ENCODE measurements at regions not wholly inside any gene's neighbourhood (a gene's known extent, or its start where the extent isn't known, plus 50 kb on each side); places are given as distances from the start of the nearest gene placed in this dataset.

- H3K4me3 ChIP-seq: no peak overlapping the region
- no peak for DNase-seq
- WGBS, 2 donors: 73 to 76% methylated on average over 5 of the region's 5 CpGs
- H3K27ac ChIP-seq: no peak overlapping the region
- intact Hi-C loops (cut with DNase I): no loop called here
- TF ChIP-seq POLR2A (IDR thresholded peaks at IDR 0.05) (no peak), CTCF (IDR thresholded peaks at IDR 0.05) (no peak)
- no peaks in the 10 kb centered on the region for H3K4me1 ChIP-seq
- no peaks in the 10 kb centered on the region for H3K36me3 ChIP-seq (replicated peaks in 1 of 2; ENCODE audit: insufficient read depth in 1 of 2, low read depth in 2 of 2)
- no peaks in the 10 kb centered on the region for H3K9me3 ChIP-seq
- no peaks in the 10 kb centered on the region for H3K27me3 ChIP-seq
- no peak for ATAC-seq
Observed at GRCh38 chr1:177660188-177660587, 309.7 kb downstream of the SEC16B start.

GRCh38 chr1:177659281-177659680 lies 310.6 kb downstream of the SEC16B start:
- intact Hi-C loops (cut with DNase I): no loop called here
- 53 to 62% methylated on average over 4 of the region's 4 CpGs for WGBS, 2 donors
- no peak for TF ChIP-seq CTCF (IDR thresholded peaks at IDR 0.05)
- TF ChIP-seq POLR2A (IDR thresholded peaks at IDR 0.05): no peak

DNA sequence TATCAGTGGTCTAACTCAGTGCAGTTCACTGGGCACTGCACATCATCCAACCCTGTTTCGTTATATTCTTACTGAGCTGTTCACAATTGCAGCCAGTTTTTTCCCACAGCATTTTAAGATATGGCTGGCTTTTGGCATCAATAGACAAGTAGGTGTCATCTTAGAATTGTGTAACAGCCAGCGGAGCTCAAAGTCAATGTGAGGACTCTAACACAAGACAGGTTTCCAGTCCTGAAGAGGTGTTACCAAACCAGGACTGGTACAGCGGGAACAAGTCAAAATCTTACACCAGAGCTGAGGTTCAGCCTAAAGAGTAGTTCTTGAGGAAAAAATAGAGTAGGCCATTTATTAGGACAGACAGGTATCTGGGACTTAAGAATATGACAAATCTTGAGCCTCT lies 313.3 kb downstream of the SEC16B start:
- TF ChIP-seq POLR2A (IDR thresholded peaks at IDR 0.05): no peak
- no peak for TF ChIP-seq CTCF (IDR thresholded peaks at IDR 0.05)
- WGBS, 2 donors: 79 to 89% methylated on average over 3 of the region's 3 CpGs
- DNase-seq: no peak

More at GRCh38 chr1:177659281-177659680, 310.6 kb downstream of the SEC16B start:
- DNase-seq (peak in 1 of 4 donors; percentile 21), ATAC-seq (no peak)
- no peak overlapping the region for H3K27ac ChIP-seq
- H3K27me3 ChIP-seq: no peaks in the 10 kb centered on the region
- no peak overlapping the region for H3K4me3 ChIP-seq
- no peaks in the 10 kb centered on the region for H3K4me1 ChIP-seq
- no peaks in the 10 kb centered on the region for H3K36me3 ChIP-seq (replicated peaks in 1 of 2; ENCODE audit: insufficient read depth in 1 of 2, low read depth in 2 of 2)
- H3K9me3 ChIP-seq: no peaks in the 10 kb centered on the region

DNA sequence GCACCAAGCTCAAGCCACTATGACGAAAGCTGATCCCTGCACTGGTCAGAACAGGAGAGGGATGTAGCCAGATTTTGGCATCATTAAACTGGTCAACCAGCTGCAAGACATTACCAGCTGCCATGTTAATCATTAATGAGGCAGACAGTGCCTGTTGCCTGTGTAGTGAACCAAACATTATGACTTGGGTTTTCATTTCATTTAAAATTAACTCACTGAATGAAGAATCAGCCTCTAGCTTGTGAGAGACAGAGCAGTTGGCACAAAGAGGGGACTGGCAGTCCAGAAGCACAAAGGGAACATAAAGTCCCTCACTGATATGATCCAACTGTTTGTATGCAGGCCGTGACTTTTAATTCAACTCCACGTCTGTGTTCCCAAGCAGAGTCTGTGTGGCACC lies 318.9 kb downstream of the SEC16B start:
- Histone ChIP-seq H3K36me3 (replicated peaks in 1 of 2; ENCODE audit: insufficient read depth in 1 of 2, low read depth in 2 of 2) (no peaks in the 10 kb centered on the region), H3K4me3 (no peak overlapping the region), H3K9me3 (no peaks in the 10 kb centered on the region), H3K4me1 (no peaks in the 10 kb centered on the region), H3K27ac (peak overlapping the region in 1 of 4 donors; percentile 37), H3K27me3 (no peaks in the 10 kb centered on the region)
- TF ChIP-seq POLR2A (IDR thresholded peaks at IDR 0.05) (no peak), CTCF (IDR thresholded peaks at IDR 0.05) (no peak)
- DNase-seq (peak; percentile 13 to 60 (median 54)), ATAC-seq (peak; percentile 76)
- intact Hi-C loops (cut with DNase I): no loop called here
- 45 to 56% methylated on average over 3 of the region's 3 CpGs for WGBS, 2 donors

More for the DNA sequence above, 313.3 kb downstream of the SEC16B start:
- intact Hi-C loops (cut with DNase I): no loop called here
- H3K27ac ChIP-seq: no peak overlapping the region
- H3K4me3 ChIP-seq: no peak overlapping the region
- H3K4me1 ChIP-seq: no peaks in the 10 kb centered on the region
- no peaks in the 10 kb centered on the region for H3K9me3 ChIP-seq
- no peaks in the 10 kb centered on the region for H3K27me3 ChIP-seq
- no peaks in the 10 kb centered on the region for H3K36me3 ChIP-seq (replicated peaks in 1 of 2; ENCODE audit: insufficient read depth in 1 of 2, low read depth in 2 of 2)
- no peak for ATAC-seq

DNA sequence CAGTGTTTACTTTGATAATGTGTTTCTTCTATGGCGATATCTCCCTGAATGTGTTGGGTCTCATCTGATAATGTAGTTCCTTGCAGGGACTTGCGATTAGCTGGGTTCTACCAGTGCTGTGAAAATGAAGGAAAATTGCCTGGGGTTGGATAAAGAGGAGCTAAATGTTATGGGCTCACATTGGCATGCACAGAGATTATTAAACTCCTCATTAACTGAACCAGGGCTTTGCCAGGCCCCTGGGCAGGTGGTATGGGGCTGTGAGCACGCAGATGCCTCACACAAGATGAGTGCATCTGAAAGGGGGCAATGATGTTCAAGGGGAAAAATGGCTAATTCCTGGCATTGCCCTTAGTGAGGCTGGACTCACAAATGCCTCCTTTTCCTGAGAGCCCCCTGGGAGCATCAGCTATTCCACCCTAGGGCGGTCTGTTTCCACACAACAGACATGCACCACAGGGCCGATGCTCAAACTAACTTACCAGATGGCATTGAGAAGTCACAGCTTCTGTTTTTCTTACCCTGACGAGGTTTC lies 321.1 kb downstream of the SEC16B start:
- H3K27ac ChIP-seq: no peak overlapping the region
- 64 to 73% methylated on average over 6 of the region's 6 CpGs for WGBS, 2 donors
- no peak overlapping the region for H3K4me3 ChIP-seq
- ATAC-seq (no peak), DNase-seq (no peak)
- TF ChIP-seq POLR2A (IDR thresholded peaks at IDR 0.05): no peak
- no peaks in the 10 kb centered on the region for H3K27me3 ChIP-seq
- H3K4me1 ChIP-seq: no peaks in the 10 kb centered on the region
- no peaks in the 10 kb centered on the region for H3K9me3 ChIP-seq
- intact Hi-C loops (cut with DNase I): no loop called here
- H3K36me3 ChIP-seq (replicated peaks in 1 of 2; ENCODE audit: insufficient read depth in 1 of 2, low read depth in 2 of 2): no peaks in the 10 kb centered on the region
